BJ (cell line): ENCODE measurements at regions not wholly inside any gene's neighbourhood (a gene's known extent, or its start where the extent isn't known, plus 50 kb on each side); places are given as distances from the start of the nearest gene placed in this dataset.
A peak's percentile ranks its signal among the peaks of the same experiment; 100 is the strongest.

Experiments used
- CTCF ChIA-PET: fragments of 350-600 bp; formaldehyde crosslinking; extraction: SDS; loops from one replicate; lab custom pipeline; 2021; ENCODE audit warnings: antibody characterized with exemption, inconsistent platforms; lab: Yijun Ruan, JAX
- POLR2A ChIA-PET: fragments of 300-600 bp; sonication (Branson Sonifier 250); formaldehyde crosslinking; extraction: SDS; loops from one replicate; lab custom pipeline; 2021; ENCODE audit warnings: antibody characterized with exemption; lab: Charles Lee
- DNase-seq: peaks from one replicate; pipeline ENCODE4 v3.0.0-alpha.2; 2011; ENCODE audit warnings: low read depth
- H3K27me3 ChIP-seq: 2 replicates; pipeline ENCODE4 v1.6.0; 2011; ENCODE audit warnings: low read length; ENCODE audit not compliant: control insufficient read depth, insufficient read depth
- H3K36me3 ChIP-seq: 2 replicates; pipeline ENCODE4 v1.5.1; 2011; ENCODE audit warnings: low read length; ENCODE audit not compliant: control insufficient read depth, insufficient read depth
- H3K4me3 ChIP-seq: 2 replicates; pipeline ENCODE4 v1.5.1; 2011; ENCODE audit warnings: low read depth, mild to moderate bottlenecking, control low read depth, low read length
- TF ChIP-seq, protein P1 (sequence below): IDR thresholded peaks from 2 replicates; pipeline ENCODE4 v1.5.1; 2011; ENCODE audit warnings: low read depth, mild to moderate bottlenecking, control low read depth, inconsistent platforms, low read length, moderate library complexity; ENCODE audit not compliant: insufficient read depth

DNA sequence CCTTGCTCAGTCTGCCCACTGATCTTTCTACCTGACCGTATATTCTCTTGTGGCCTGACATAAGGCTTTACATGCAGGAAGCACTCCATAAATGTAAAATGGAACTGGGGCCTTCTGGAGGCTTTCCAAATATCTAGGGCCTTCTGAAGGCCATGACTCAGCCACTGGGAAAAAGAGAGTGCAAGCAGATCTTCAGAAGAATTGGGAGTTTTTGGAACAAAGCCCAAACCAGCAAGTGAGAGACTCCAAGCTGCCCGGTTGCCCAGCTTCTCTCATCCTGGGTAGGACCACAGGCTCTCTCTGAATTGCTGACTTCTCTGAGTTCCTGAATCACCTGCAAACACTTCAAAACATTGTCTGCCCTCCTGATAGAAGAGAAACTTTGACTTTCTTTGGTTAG, 107.9 kb upstream of the BMAL1 start:
- TF ChIP-seq, protein P1, sequence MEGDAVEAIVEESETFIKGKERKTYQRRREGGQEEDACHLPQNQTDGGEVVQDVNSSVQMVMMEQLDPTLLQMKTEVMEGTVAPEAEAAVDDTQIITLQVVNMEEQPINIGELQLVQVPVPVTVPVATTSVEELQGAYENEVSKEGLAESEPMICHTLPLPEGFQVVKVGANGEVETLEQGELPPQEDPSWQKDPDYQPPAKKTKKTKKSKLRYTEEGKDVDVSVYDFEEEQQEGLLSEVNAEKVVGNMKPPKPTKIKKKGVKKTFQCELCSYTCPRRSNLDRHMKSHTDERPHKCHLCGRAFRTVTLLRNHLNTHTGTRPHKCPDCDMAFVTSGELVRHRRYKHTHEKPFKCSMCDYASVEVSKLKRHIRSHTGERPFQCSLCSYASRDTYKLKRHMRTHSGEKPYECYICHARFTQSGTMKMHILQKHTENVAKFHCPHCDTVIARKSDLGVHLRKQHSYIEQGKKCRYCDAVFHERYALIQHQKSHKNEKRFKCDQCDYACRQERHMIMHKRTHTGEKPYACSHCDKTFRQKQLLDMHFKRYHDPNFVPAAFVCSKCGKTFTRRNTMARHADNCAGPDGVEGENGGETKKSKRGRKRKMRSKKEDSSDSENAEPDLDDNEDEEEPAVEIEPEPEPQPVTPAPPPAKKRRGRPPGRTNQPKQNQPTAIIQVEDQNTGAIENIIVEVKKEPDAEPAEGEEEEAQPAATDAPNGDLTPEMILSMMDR = no peak
- ChIA-PET CTCF (interaction anchor here (1.0 to 1.9 kb wide), 5 partner anchors 9 to 881 kb away, joined by 3 to 8 read pairs (median 3); no protein-coding TSS in a partner anchor), POLR2A (no interaction called here)
- Histone ChIP-seq H3K27me3 (no peaks in the 10 kb centered on the region), H3K36me3 (no peaks in the 10 kb centered on the region), H3K4me3 (no peak overlapping the region)
- peak; percentile 42 for DNase-seq

DNA sequence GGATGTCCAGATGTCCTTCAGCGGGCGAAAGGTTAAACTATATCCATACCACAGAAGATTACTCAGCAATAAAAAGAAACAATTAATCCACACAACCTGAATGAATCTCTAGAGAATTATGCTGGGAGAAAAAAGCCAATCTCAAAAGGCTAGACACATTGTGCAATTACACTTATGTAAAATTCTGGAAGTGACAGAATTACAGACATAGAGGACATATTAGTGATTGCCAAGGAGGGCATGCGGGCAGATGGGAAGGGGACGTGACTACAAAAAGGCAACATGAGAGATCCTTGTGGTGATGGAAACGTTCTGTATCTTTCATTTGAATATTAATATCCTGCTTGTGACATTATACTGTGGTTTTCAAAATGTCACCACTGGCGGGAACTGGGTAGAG, 103.5 kb upstream of the BMAL1 start:
- no peak for DNase-seq
- CTCF ChIA-PET = no interaction called here
- no peaks in the 10 kb centered on the region; the same call in 1 of the 2 replicates for H3K27me3 ChIP-seq
- no peak overlapping the region for H3K4me3 ChIP-seq
- TF ChIP-seq, protein P1 = no peak
- H3K36me3 ChIP-seq = no peaks in the 10 kb centered on the region
- POLR2A ChIA-PET = no interaction called here

DNA sequence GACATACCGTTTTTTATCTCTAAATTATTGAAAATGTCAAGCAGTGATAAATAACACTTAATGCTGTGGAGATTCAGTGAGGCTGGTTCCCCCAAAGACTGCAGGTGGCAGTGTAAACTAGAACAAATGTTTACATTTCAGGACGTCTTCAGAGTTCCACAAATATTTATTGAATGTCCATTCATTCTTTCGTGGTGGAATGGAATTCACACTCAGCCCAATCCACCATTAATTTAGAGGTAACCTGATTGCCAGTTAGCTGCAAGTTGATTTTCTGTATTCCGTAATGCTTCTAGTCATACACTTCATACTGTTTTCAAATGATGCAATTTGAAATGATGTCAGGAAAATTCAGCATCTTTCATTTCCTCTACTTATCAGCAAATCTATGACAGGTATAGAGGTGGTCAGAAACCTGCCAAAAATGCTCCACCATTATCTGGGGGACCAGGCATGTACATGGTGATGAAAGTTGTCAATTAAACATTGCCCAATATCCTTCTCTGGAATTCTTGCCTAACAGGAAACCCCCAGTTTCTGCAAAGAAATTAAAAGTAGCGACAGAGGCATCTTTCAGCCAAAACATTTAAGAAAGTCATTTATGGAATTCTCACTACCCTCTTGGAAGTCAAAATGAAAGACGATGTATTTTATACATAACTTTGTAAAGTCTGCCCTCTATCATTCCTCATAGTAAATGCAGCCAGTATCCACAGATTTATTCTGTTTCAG, 94.3 kb upstream of the BMAL1 start:
- POLR2A ChIA-PET = no interaction called here
- Histone ChIP-seq H3K4me3 (no peak overlapping the region), H3K36me3 (no peaks in the 10 kb centered on the region), H3K27me3 (peaks cover 2% of the 10 kb centered on the region; the same call in 1 of the 2 replicates)
- peak; percentile 34 for DNase-seq
- CTCF ChIA-PET = interaction anchor here (0.6 to 2.7 kb wide), 20 partner anchors 9 to 1132 kb away, joined by 3 to 24 read pairs (median 4); no protein-coding TSS in a partner anchor
- TF ChIP-seq, protein P1 = peak; percentile 65

DNA sequence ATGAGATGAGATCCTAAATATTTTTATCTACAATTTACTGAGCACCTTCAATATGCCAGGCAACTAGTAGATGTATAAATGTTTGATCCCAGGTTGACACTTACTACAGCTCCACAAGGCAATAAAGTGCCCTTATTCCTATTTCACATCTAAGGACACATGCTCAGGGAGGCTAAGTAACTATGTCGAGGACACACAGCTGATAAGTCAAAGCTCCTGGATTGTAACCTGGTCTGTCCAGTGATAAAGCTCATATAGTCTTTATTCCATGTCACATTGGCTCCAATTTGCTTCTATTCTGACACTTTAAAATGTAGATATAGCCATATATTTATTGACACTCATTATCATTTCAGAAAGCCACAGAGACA, 93.8 kb upstream of the BMAL1 start:
- no peak overlapping the region for H3K4me3 ChIP-seq
- POLR2A ChIA-PET = no interaction called here
- CTCF ChIA-PET = interaction anchor here (0.6 to 2.7 kb wide), 21 partner anchors 8 to 1133 kb away, joined by 3 to 24 read pairs (median 4); no protein-coding TSS in a partner anchor

DNA sequence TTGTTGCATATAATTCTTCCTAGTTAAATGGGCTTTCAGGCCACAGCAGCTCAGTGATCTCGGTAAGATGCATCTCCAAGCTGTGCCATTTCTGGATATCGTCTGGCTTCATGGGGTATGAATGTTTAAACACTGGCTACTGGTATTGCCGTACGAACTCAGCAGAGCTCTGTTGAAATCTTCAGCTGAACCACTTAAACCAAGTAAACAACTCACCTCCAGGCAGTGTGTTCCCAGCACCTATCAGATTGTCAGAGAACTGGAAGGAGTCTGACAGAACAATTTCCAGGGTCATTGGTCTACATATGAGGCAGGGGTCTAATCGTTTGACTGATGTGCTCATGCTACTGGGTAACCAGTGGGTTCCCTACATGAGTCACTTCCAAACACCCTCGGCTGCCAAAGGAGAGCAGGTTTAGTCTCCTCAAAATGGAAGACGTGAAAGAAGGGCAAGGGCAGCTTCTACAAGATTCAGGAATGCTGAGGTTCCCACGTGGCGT, 93.2 kb upstream of the BMAL1 start:
- POLR2A ChIA-PET = no interaction called here
- Histone ChIP-seq H3K27me3 (peaks cover 2% of the 10 kb centered on the region; the same call in 1 of the 2 replicates), H3K36me3 (no peaks in the 10 kb centered on the region), H3K4me3 (no peak overlapping the region)
- CTCF ChIA-PET = interaction anchor here (0.6 to 2.7 kb wide), 14 partner anchors 14 to 1133 kb away, joined by 3 to 24 read pairs (median 4); no protein-coding TSS in a partner anchor
- DNase-seq = no peak
- TF ChIP-seq, protein P1 = no peak

More for the DNA sequence above, 93.8 kb upstream of the BMAL1 start:
- Histone ChIP-seq H3K27me3 (peaks cover 2% of the 10 kb centered on the region; the same call in 1 of the 2 replicates), H3K36me3 (no peaks in the 10 kb centered on the region)
- DNase-seq = no peak
- TF ChIP-seq, protein P1 = no peak
